ENCODE measurements at regions not wholly inside any gene's neighbourhood (a gene's known extent, or its start where the extent isn't known, plus 50 kb on each side); places are given as distances from the start of the nearest gene placed in this dataset.
"Not testable (repeated sequence)": the region's sequence is repeated elsewhere in the genome, so short reads cannot be mapped to it uniquely, and the experiment has no call there.

DNA sequence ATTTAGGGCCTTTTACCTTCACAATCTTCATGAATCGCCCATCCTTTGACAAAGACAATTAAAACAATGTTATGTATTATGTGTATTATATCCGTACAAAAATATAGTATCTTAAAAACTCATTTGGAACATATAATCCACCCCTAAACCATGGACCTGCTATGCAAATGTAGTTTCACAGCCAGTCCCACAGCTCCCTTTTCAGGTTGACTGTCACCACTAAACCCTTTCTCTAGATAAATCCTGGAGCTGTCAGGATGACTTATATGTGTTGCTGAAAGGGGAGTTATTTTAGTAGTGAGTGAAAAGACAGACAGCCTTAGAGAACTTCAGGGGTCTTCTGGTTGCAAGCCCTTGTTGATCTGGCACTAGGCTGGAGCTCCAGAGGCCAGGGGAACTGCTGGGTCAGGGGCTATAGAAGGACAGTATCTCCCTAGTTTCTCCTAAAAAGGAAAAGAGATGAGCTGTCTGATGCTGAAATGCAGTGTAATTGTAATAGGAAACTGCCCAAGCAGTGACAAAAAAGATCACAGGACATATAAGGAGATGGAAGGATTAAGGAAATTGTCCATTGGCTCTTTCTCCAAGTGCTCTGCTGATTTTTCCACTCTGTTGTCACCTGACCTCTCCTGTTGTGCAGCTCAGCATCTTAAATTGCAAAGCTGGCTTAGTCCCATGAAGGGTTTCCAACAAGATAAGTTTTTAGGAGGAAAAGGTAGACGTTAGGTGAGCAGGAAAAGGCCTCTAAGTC, 127.7 kb downstream of the S1PR1 start:
- no peak for DNase-seq (ENCODE audit: low spot score)
- intact Hi-C loops (cut with DNase I) = no loop called here

DNA sequence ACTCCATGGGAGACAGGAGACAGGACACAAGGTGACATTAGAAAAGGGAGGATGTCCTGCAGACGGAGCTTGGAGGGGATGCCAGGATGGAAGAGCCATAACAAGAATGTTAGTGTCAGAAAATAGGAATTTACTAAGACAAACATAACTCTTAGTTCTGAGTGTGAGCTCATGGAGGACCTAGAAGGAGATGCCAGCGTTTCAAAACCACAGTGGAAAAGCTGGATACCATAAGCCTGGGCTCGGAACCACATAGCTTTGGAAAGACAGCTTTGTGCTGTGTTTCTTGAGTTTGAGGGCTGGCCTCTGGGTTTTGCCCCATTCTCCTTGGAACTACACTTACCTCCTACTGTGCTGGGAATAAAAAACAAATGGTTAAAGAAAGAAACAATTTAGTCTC, 128.4 kb downstream of the S1PR1 start:
- intact Hi-C loops (cut with DNase I) = no loop called here
- no peak for DNase-seq (ENCODE audit: low spot score)

DNA sequence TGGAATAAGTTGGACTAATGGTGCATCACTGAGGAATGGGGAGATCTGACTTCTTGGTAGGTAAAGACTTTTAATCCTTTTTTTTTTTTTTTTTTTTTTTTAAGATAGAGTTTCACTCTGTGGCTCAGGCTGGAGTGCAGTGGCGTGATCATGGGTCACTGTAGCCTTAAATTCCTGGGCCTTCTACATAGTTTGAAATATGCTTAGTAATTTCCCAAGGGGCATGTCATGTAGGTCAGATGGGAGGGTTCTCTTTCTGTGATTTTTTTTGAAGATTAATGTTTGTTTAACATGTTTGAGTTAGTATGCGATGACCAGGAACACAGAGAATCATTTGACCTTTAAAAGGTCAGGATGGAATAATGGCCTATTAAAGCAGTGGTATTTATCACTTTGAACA, 129.1 kb downstream of the S1PR1 start:
- DNase-seq (ENCODE audit: low spot score) = no peak
- intact Hi-C loops (cut with DNase I) = no loop called here

DNA sequence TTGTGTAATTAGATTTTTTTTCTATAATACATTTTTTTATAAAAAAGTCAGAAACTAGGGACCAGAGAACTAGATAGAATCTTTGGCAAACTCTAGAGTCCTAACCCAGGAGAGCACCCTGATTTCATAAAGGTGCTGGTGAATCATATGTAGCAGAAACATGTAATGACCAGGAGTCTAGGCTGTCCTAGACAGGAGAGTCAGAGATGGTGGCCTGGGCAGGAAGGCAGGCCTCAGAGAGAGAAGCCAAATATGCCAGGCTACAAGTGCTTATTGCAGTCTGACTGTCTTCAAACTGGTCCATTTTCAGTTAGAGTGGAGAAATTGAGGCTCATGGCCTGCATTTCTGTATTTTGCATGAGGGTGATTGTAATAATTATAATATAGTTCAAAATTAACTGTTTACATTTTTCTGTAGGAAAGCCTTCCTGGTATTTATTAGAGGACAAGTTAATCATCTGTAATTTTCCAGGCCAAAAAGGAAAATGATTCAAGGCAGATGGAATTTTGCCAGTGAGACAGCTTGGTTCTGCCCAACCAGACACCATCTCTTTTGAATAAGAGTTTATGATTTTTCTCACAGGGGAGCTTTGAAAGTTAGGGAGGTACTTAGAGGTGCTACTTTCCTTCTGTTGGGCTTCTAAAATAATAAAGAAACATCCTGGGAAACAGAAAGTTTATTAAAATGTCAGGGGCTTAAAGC, 129.8 kb downstream of the S1PR1 start:
- intact Hi-C loops (cut with DNase I) = no loop called here
- no peak for DNase-seq (ENCODE audit: low spot score)

DNA sequence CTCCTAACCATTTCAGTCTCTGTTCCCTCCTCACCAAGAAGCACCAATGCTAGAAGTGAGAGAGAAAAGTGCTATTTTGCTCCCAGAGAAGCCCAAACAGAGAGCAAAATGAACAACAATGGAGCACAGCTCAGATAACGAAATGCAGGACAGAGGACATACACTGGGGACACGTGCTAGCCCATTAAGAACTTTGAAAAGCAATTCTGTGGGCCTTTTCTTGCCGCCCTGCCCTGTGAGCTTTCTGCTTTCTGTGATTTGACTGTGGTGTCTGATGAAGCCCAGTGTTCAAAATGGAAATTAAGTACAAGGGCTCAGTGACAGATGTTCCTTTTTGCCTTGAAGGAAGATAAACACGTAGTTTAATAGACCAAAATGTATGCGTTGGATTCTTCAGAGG, 130.8 kb downstream of the S1PR1 start:
- DNase-seq (ENCODE audit: low spot score) = no peak
- intact Hi-C loops (cut with DNase I) = no loop called here

DNA sequence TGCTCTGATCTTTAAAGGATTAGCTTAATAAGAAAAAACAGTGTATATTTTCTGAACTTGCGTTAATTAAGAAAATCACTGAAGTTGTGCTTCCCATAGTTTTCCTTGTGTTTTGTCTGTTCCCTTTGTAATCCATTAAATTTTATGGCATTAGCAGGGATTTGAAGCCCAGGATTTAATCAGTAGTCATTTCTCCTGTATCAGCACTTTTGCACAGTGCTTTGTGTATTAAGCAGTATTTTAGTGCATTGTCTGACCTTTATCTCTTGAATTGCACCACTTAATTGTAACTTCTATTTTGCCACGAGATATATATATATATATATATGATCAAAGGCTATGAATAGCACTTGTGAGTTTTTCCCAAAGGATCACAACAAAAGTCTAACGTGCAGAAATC, 133.7 kb downstream of the S1PR1 start:
- no peak for DNase-seq (ENCODE audit: low spot score)
- intact Hi-C loops (cut with DNase I) = no loop called here

DNA sequence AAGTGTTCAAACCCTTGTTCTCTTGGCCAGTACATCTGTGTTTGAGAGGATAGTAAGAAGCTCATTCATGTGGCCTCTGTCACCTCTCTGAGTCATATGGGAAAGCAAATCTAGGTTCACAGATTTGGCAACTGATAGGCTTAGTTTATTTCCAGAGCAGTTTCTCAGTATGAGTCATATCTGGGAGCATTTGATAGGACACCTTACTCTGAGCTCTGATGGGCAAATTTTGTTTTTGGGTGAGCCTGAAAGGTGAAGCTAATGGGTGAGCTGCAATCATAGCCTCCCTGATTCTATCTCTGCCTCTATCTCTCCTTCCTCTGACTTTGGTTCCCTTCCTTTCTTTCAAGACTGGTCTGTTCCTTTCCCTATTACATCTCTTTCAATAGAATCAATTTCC, 134.4 kb downstream of the S1PR1 start:
- intact Hi-C loops (cut with DNase I) = no loop called here

DNA sequence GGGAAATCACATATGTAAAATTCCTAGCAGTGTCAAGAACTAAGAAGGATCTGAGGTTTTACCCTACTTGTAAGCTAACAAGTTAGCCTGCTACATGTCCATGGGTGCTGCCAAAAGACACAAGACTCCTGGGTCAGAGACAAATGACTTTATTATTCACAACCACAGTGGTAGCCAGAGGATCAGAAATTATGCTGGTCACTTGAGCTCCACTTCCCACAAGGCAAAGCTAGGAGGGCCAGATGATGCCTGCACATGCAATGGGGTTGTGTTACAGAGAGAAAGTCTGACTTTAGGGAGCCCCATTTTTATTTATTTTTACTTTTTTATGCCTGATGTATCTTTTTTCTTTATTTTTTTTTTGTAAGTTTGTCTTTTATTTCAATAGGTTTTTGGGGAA, 136.8 kb downstream of the S1PR1 start:
- intact Hi-C loops (cut with DNase I) = no loop called here
- no peak for DNase-seq (ENCODE audit: low spot score)

More for the DNA sequence above, 134.4 kb downstream of the S1PR1 start:
- no peak for DNase-seq (ENCODE audit: low spot score)

DNA sequence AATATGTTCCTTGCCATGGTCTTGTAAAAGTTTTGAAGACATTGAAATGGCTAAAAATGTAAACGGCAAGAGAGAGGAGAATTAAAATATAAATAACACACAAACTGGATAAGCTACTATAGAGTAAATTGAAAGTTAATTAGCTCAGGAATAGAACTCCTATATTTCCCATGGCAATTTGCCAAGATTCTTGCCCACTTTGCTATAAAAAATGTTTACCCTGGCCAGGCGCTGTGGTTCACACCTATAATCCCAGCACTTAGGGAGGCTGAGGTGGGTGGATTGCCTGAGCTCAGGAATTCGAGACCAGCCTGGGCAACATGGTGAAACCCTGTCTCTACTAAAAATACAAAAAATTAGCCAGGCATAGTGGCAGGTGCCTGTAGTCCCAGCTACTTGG, 138.6 kb downstream of the S1PR1 start:
- intact Hi-C loops (cut with DNase I); DNase-seq (ENCODE audit: low spot score): not testable (repeated sequence)

DNA sequence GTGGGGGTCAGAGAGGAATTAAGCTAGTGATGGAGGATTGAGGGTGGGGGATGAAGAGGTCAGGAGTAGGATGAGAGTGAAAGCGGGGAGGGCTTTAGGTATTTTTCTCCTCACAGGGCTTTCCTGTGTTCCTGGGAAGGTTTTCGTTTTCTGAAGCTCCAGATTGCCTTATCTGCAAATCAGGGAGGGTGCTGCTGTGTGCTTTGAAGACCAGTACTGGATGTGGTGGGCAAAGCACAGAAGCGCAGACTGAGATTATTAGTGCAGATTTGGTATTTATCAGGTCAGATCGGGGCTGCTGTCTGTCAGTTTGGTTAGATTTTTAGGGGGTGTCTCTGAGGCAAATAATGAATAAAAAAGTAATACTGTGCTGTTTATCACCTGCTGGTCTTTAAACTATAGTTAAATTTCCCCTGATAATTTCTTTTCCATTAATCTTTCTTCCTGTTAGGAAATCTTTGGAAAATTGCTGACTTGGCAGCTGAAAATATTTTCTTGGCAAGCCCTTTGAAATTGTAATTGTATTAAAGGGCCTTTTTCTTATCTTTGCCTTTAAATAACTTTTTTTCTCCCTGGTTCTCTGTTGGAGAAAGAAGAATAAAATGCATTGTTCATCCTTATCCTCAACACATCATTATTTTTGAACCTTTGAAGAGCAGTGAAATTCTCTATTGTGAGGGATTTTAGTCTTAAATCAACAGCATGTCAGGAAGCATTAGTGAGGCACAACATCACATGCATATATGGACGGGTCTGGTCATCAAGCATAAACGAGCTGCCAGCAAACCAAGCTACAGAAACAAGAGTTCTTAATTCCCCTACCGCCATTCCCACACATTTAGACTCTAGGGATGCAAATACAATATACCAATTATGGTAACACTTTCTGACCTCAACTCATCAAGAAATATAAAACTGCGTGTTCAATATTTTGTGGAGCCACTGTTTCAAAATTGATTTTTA, 139.6 kb downstream of the S1PR1 start:
- intact Hi-C loops (cut with DNase I) = no loop called here
- no peak for DNase-seq (ENCODE audit: low spot score)

DNA sequence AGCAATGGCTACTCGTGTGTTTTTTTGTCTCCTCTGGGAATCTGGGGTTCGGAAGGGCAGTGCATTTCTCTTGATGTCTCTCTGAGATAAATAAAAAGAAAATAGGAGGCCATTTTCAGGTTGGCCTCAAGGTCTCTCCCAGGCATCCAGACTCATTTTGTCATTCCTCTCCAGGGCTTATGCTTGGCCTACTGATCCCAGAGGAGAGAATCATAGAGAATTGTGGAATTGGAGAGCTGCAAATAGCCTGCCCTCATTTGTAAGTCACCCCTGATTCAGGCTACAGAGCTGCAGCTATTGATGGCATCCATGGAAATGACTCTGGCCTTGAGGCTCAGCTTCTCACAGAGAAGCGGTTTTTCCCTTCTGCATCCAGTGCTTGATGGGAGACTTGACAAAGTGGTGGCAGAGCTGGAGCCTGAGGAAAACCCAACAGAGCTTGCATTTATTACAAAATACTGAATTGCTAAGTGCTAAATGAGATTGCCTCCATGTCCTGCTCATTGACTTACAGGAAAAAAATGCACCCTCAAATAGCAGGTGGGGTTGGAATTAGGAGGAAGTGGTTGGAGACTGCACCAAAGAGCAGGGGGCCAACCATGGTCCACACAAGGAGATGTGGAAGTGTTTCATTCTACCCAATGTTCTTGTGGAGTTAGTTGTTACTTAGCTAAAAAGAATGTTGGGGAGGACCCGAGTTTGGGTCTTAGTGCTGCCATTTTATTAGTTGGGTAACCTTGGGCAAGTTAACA, 140.4 kb downstream of the S1PR1 start:
- intact Hi-C loops (cut with DNase I) = no loop called here
- no peak for DNase-seq (ENCODE audit: low spot score)

DNA sequence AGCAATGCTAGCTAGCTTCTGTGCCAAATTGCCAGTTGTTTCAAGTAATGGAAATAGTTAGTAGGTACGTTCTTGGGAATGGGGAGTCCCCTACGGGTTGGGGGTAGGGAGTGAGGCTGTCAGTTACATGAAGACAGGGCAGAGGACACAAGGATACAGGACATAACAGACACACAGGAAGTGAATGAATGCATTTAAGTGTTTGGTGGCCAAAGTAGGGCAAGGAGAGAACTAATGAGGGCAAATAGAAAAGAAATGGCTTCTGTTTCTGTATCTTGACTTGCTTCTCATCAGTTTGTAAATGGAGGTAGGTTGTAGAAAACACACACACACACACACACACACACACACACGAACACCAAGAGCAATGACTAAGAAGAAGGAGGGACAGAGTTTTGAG, 142.2 kb downstream of the S1PR1 start:
- no peak for DNase-seq (ENCODE audit: low spot score)
- intact Hi-C loops (cut with DNase I) = no loop called here

DNA sequence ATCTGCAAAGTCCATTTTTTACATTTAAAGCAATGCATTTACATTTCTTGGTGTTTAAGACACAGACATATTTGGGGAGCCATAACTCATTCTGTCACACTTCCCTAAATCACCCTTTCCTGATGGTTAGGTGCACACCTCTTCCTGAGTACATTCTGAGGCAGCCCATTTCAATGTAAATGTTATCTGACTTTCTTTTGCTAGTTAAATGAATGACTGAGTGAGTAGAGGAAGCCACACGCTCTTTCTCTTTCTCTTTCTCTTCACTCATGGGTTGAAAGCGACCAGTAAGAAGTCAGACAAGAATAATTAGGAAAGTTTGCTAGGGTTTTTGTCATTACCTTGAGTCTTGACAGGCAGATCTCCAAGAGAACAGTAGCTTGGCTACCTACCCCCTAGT, 143.1 kb downstream of the S1PR1 start:
- DNase-seq (ENCODE audit: low spot score) = no peak

DNA sequence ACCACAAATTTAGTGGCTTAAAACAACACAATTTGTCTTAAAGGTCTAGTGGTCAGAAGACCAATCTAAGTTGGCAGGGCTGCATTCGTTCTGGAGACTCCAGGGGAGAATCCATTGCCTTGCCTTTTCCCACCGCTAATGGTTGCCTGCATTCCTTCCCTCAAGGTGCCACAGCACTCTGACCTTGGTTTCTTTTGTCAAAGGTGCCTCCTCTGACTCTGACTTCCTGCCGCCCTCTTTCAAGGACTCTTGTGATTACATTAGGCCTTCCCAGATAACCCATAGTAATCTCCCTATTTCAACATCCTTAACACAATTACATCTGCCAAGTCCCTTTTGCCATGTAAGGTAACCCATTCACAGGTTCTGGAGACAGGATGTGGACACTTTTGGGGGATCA, 145.3 kb downstream of the S1PR1 start:
- no peak for DNase-seq (ENCODE audit: low spot score)
- intact Hi-C loops (cut with DNase I) = no loop called here

More for the DNA sequence above, 143.1 kb downstream of the S1PR1 start:
- intact Hi-C loops (cut with DNase I) = no loop called here

DNA sequence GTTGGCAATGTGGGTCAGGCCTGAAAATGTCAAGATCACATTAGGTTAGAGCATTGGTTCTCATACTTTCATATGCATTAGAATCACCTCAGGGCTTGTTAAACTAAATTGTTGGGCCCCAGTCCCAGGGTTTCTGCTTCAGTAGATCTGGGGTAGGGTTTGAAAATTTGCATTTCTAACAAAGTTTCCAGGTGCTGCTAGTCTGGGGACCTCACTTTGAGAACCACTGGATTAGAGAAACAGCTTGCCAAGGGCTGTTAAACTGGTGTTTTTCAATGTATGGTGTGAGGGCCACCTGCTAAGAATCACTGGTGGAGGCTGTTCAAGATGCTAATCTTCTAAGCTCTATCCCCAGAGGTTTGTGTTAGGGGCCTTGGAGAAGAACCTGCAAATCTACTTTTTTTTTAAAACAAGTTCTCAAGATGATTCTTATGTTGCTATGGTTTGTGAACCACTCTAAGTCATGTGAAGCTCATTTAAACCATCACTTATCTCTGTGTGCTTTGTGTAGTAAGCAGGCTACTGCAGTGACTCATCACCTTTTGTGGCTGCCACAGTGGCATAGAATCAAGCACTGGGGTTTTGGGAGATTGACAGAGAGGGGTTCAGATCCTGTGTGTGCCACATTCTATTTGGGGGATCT, 152.2 kb downstream of the S1PR1 start:
- intact Hi-C loops (cut with DNase I) = no loop called here
- DNase-seq (ENCODE audit: low spot score) = no peak

DNA sequence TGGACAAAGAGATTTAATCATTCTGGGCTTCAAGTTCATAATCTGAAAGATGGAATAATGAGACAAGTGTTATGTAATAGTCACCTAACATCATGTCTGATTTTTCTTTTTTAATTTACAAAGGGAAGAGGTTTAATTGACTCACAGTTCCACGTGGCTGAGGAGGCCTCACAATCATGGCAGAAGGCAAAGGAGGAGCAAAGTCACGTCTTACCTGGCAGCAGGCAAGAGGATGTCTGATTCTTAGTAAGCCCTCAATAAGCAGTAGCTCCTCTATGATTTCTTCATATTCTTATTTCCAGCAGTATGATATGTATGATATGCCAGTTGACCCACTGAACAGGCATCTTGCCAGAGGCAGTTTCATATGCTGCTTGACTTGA, 152.7 kb downstream of the S1PR1 start:
- DNase-seq (ENCODE audit: low spot score) = no peak
- intact Hi-C loops (cut with DNase I) = no loop called here

DNA sequence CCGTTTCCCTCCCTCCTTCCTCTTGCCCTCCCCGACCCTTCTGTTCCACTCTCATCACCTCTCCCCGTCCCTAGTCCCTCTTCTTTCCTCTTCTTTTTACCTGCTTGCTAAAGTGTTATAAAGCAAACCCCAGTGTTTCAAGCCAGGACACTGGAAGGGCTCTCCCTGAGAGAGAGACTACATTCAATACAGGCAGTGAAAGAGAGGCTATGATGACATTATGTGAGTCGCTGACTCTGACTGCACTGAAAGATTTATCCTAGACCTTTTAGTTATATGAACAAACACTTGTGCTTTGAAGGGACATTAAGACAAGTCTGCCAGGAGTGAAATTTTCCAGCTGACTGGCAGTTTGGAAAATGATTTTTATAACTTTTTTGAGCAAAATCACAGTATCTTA, 155.7 kb downstream of the S1PR1 start:
- DNase-seq (ENCODE audit: low spot score) = no peak
- intact Hi-C loops (cut with DNase I) = no loop called here

DNA sequence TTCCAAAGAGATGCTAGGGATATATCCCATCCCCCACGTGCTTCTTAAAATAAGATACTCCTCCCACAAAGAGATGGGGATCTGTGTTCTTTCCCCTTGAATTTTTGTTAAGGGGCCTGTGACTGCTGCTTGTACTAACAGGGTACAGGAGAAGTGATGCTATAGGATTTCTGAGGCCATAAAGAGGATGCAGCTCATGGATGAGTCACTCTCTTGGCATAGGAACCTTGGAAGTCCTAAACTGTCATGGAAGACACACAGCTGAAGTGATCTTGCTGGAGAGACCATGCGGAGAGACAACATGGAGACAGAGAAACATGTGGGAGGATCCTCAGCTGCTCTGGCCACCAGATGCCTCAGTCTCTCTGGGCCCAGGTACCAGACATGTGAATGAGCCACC, 157.2 kb downstream of the S1PR1 start:
- no peak for DNase-seq (ENCODE audit: low spot score)

DNA sequence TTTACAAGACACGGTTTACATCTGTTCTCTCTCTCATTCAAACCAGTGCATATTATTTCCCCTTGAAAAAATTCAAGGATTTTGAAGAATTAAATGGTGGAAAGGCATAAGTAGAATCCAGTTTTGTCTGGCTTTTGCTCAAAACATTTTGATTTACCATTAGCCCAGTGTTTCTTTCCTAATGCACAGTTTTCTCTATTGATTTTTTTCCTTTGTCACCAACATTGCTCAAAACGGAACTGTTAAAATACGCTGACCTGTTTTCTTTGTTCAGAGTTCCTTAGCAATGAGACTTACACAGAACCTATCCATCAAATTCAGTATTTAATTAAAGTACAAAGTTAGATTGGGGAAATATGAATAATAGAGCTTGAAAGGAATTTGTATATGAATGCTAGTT, 162.4 kb downstream of the S1PR1 start:
- no peak for DNase-seq (ENCODE audit: low spot score)
- intact Hi-C loops (cut with DNase I) = no loop called here

More for the DNA sequence above, 157.2 kb downstream of the S1PR1 start:
- intact Hi-C loops (cut with DNase I) = no loop called here

Data from posterior vena cava (tissue), 2 donors.